ENCODE measurements at regions not wholly inside any gene's neighbourhood (a gene's known extent, or its start where the extent isn't known, plus 50 kb on each side); places are given as distances from the start of the nearest gene placed in this dataset.

- no peak for TF ChIP-seq SUZ12 (IDR thresholded peaks at IDR 0.05; ENCODE audit: extremely low read depth, insufficient read depth, insufficient read length)
- TF ChIP-seq YY1 (IDR thresholded peaks at IDR 0.05; ENCODE audit: insufficient read depth, insufficient read length): no peak
Measured at GRCh38 chr4:178192611-178193010, 750.4 kb upstream of the AGA start.

Data from NT2/D1 (cell line).